ENCODE measurements at regions not wholly inside any gene's neighbourhood (a gene's known extent, or its start where the extent isn't known, plus 50 kb on each side); places are given as distances from the start of the nearest gene placed in this dataset.

DNA sequence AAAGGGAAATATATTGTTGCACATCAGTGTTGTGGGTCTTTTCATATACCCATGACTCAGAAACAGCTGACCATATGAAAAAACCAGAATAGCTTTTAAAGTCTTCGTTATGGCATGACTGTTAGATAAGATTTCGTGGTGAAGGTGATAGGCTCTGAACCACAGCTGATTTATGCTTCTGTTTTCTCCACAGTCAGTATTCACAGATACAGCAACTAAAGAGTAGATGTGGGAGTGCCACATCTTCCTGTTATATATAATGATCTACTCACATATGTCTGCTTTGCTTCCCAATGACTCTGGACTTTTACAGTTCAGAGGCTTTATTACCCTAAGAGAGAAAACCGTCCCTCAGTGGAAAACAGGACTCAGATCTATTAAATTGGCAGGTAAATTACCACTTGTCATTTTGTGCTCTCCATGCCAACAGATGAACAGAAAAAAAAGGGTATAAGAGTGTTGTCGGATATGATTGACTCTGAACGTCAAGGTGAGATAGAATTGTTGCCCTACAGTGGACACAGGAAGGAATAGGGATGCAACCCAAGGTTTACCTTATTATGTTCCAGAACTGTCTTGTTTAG lies 1037.1 kb downstream of the GALC start:
- Histone ChIP-seq H3K27ac (ENCODE audit: low read length) (no peak overlapping the region), H3K9me2 (ENCODE audit: insufficient read depth, low read length) (no peaks in the 10 kb centered on the region), H3K27me3 (ENCODE audit: insufficient read depth, low read depth, low read length) (no peaks in the 10 kb centered on the region), H2AFZ (ENCODE audit: low read depth, low read length) (no peak overlapping the region), H3K79me2 (replicated peaks; ENCODE audit: insufficient read depth, low read length) (no peaks in the 10 kb centered on the region), H3K9me3 (ENCODE audit: low read length) (no peaks in the 10 kb centered on the region), H3K9ac (ENCODE audit: low read length) (no peak overlapping the region), H3K4me3 (ENCODE audit: low read length) (no peak overlapping the region), H3K4me2 (ENCODE audit: low read length) (no peak overlapping the region), H3F3A (ENCODE audit: insufficient read depth, low read length, poor library complexity, severe bottlenecking) (no peaks in the 10 kb centered on the region), H4K20me1 (ENCODE audit: insufficient read depth) (no peaks in the 10 kb centered on the region), H3K36me3 (ENCODE audit: insufficient read depth, low read length) (no peaks in the 10 kb centered on the region)
- peak; percentile 61 for TF ChIP-seq EP300 (conservative IDR thresholded peaks at IDR 0.05; ENCODE audit: poor library complexity, severe bottlenecking)
- TF ChIP-seq MXI1 (conservative IDR thresholded peaks at IDR 0.05; ENCODE audit: poor library complexity, severe bottlenecking) = no peak
- peak; percentile 72 for TF ChIP-seq POLR2AphosphoS5 (IDR thresholded peaks at IDR 0.05)

DNA sequence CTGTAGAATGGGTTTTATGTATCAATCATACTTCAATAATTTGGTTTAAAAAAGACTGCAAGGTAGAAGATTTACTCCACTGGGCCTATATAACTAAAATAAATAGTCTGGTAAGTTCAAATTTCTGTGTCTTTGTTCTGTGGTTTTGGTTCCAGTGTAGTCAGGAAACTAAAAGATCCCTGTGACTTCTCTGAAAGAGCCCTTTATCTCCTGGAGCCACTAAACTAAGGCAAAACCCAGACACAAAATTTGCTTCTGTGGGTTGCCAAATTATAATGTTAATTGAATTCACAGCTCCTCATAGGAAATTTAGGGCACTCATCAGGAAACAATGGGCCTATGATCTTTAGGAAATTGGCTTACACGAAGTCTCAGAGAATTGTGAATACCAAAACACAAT lies 1038.4 kb downstream of the GALC start:
- Histone ChIP-seq H3K79me2 (replicated peaks; ENCODE audit: insufficient read depth, low read length) (no peaks in the 10 kb centered on the region), H3K27ac (ENCODE audit: low read length) (no peak overlapping the region), H3K9me3 (ENCODE audit: low read length) (no peaks in the 10 kb centered on the region), H2AFZ (ENCODE audit: low read depth, low read length) (no peak overlapping the region), H3K9me2 (ENCODE audit: insufficient read depth, low read length) (no peaks in the 10 kb centered on the region), H3K9ac (ENCODE audit: low read length) (no peak overlapping the region), H3K4me3 (ENCODE audit: low read length) (no peak overlapping the region), H3K36me3 (ENCODE audit: insufficient read depth, low read length) (no peaks in the 10 kb centered on the region), H3F3A (ENCODE audit: insufficient read depth, low read length, poor library complexity, severe bottlenecking) (no peaks in the 10 kb centered on the region), H4K20me1 (ENCODE audit: insufficient read depth) (no peaks in the 10 kb centered on the region), H3K4me2 (ENCODE audit: low read length) (no peak overlapping the region), H3K27me3 (ENCODE audit: insufficient read depth, low read depth, low read length) (no peaks in the 10 kb centered on the region)
- no peak for TF ChIP-seq REST (IDR thresholded peaks at IDR 0.05; ENCODE audit: borderline replicate concordance)
- TF ChIP-seq EZH2 (IDR thresholded peaks at IDR 0.05; ENCODE audit: borderline replicate concordance, insufficient read depth, low read length, poor library complexity, severe bottlenecking) = no peak
- no peak for TF ChIP-seq CTCF (IDR thresholded peaks at IDR 0.05; ENCODE audit: poor library complexity, severe bottlenecking)
- TF ChIP-seq SMC3 (conservative IDR thresholded peaks at IDR 0.05; ENCODE audit: poor library complexity) = no peak
- TF ChIP-seq POLR2AphosphoS5 (IDR thresholded peaks at IDR 0.05) = no peak
- no peak for TF ChIP-seq MXI1 (conservative IDR thresholded peaks at IDR 0.05; ENCODE audit: poor library complexity, severe bottlenecking)
- TF ChIP-seq RAD21 (conservative IDR thresholded peaks at IDR 0.05) = no peak
- no peak for TF ChIP-seq EP300 (conservative IDR thresholded peaks at IDR 0.05; ENCODE audit: poor library complexity, severe bottlenecking)
- TF ChIP-seq TAF1 (IDR thresholded peaks at IDR 0.05; ENCODE audit: low read depth) = no peak
